ENCODE measurements at regions not wholly inside any gene's neighbourhood (a gene's known extent, or its start where the extent isn't known, plus 50 kb on each side); places are given as distances from the start of the nearest gene placed in this dataset.

DNA sequence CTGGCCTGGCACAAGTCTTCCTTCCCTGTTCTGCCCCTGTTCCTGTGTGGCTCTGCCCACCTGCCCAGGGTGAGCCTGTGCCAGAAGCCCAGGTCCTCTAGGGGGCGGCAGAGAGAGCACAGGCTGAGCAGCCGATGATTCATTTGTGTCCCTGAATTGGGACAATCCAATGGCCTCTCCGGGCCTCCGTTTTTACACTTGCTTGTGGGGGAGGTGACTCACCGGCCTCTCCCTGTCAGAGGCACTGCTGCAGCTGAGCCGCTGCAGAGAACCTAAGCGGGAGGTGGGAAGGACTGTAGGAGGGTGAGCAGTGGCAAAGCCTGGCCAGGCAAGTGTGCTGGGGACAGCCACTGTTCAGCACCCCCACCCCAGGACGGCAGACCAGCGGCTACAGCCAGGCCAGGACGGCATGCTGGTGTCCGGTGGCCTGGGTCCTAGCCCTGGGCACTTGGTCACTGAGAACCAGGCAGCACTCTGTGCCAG, 65.2 kb upstream of the LMO1 start:
- TF ChIP-seq, protein P1, sequence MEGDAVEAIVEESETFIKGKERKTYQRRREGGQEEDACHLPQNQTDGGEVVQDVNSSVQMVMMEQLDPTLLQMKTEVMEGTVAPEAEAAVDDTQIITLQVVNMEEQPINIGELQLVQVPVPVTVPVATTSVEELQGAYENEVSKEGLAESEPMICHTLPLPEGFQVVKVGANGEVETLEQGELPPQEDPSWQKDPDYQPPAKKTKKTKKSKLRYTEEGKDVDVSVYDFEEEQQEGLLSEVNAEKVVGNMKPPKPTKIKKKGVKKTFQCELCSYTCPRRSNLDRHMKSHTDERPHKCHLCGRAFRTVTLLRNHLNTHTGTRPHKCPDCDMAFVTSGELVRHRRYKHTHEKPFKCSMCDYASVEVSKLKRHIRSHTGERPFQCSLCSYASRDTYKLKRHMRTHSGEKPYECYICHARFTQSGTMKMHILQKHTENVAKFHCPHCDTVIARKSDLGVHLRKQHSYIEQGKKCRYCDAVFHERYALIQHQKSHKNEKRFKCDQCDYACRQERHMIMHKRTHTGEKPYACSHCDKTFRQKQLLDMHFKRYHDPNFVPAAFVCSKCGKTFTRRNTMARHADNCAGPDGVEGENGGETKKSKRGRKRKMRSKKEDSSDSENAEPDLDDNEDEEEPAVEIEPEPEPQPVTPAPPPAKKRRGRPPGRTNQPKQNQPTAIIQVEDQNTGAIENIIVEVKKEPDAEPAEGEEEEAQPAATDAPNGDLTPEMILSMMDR (conservative IDR thresholded peaks at IDR 0.05) = peak; percentile 83
- H3K9me3 Mint-ChIP-seq = no peaks in the 10 kb centered on the region
- H3K4me3 Mint-ChIP-seq = peak overlapping the region; percentile 13
- no peak overlapping the region for H3K27ac Mint-ChIP-seq (ENCODE audit: unreplicated experiment)
- DNase-seq (ENCODE audit: low read depth, low spot score) = peak; percentile 87
- no peaks in the 10 kb centered on the region for H3K36me3 Mint-ChIP-seq (ENCODE audit: low read depth)
- H3K4me1 Mint-ChIP-seq = peaks cover 34% of the 10 kb centered on the region
- no peaks in the 10 kb centered on the region for H3K27me3 Mint-ChIP-seq (ENCODE audit: low read depth)

DNA sequence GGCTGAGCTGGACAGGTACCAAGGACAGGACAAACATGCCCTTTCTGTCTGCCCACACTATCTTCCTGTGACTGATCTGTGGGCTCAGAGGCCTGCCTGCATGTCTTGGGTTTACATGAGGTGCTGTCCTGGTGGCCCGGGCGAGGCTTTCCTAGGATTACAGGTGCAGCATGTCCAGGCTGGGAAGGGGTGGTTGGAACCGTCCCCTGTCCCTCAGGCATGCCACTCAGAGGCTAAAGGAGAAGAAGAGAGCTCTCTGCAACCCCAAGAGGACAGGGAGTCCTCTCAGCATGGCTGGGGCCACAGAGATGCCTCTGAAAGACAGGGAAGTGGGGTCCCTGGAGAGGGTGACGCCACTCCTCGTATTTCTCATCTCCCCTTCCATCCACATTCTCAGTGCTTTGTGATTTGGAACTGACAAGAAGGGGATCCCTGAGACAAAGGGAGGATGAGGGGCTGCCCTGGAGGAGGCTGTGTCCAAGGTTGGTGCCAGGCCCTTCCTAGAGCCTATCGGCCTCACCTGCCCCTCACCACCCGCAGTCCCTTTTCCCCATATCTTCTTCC, 64.6 kb upstream of the LMO1 start:
- Mint-ChIP-seq H3K4me1 (peaks cover 28% of the 10 kb centered on the region), H3K36me3 (ENCODE audit: low read depth) (no peaks in the 10 kb centered on the region), H3K4me3 (no peak overlapping the region), H3K27ac (ENCODE audit: unreplicated experiment) (no peak overlapping the region), H3K9me3 (no peaks in the 10 kb centered on the region), H3K27me3 (ENCODE audit: low read depth) (no peaks in the 10 kb centered on the region)
- no peak for DNase-seq (ENCODE audit: low read depth, low spot score)
- TF ChIP-seq, protein P1 (conservative IDR thresholded peaks at IDR 0.05) = no peak

DNA sequence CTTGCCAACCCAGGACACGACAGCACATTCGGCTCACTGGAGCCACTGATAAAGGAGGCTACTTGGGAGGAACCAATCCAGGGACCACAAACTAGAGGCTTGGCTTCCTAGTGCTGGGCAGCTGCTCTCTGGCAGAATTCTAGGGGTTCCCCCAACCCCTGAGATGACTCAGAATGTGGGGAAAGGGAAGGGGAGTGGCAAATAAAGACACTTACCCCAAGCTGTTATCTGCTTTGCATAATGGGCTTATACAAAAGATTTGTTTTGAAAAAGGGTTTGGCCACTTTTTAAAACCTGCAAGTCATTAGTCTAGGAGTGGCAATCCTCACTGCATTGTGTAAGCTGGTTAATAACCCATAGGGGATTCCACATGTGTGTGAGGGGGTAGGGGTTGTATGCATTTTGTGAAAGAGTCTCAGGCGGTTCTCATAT, 64.1 kb upstream of the LMO1 start:
- peaks cover 24% of the 10 kb centered on the region for H3K4me1 Mint-ChIP-seq
- TF ChIP-seq, protein P1 (conservative IDR thresholded peaks at IDR 0.05) = no peak
- H3K36me3 Mint-ChIP-seq (ENCODE audit: low read depth) = no peaks in the 10 kb centered on the region
- no peaks in the 10 kb centered on the region for H3K9me3 Mint-ChIP-seq
- no peaks in the 10 kb centered on the region for H3K27me3 Mint-ChIP-seq (ENCODE audit: low read depth)
- no peak overlapping the region for H3K4me3 Mint-ChIP-seq
- no peak overlapping the region for H3K27ac Mint-ChIP-seq (ENCODE audit: unreplicated experiment)
- DNase-seq (ENCODE audit: low read depth, low spot score) = no peak

DNA sequence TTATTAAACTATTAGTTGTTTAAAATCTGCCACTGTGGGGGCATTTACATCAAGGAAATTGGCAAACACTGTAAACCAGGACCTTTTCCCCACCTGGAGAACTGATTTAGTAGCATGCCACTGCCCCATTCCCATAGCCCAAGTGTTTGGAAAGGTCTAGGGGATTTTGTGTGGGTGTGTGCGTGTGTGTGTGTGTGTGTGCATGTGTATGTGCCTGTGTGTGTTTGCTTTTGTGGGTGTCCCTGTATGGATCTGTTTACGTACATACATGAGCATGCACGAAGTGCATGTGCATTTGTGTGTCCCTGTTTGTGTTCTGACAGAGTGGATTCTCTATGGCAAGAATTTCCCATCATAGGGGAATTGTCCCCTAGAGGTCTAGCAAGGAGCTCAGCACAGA, 62.7 kb upstream of the LMO1 start:
- TF ChIP-seq, protein P1 (conservative IDR thresholded peaks at IDR 0.05) = no peak
- no peak for DNase-seq (ENCODE audit: low read depth, low spot score)
- Mint-ChIP-seq H3K27me3 (ENCODE audit: low read depth) (no peaks in the 10 kb centered on the region), H3K36me3 (ENCODE audit: low read depth) (no peaks in the 10 kb centered on the region), H3K9me3 (no peaks in the 10 kb centered on the region), H3K4me3 (no peak overlapping the region), H3K27ac (ENCODE audit: unreplicated experiment) (no peak overlapping the region), H3K4me1 (peaks cover 20% of the 10 kb centered on the region)

DNA sequence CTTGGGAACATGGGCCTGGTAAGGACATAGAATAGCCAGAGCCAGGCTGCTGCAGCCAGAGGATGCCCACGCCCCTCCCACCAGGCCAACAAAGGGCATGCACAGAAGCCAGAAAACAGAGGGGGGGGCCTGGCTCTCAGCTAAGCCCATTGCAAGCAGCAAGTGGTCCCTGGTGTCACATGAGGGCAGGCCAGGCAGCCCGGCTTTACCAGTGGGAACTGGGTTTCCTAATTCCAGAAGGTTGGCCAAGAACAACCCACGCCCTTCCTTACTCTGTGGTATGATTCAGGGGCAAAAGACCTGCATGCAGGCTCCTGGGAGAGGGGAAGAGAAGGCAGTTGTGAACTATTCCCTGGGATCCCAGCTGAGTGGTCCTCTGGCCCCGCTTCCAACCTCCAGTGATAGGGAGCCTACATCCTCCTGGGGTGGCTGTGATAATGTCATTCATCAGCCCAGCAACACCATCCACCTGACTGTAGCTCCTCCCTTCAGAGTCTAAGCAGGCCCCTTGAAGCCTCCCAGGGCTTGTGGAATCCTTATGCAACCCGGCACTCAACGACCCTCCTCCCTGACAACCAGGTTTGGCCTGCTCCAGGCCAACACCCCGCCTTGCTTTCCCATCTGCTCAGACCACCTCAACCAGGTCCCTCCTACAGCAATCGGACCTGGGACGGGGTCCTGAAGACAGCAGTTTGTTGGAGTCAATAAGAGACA, 62.1 kb upstream of the LMO1 start:
- H3K9me3 Mint-ChIP-seq = no peaks in the 10 kb centered on the region
- H3K27me3 Mint-ChIP-seq (ENCODE audit: low read depth) = no peaks in the 10 kb centered on the region
- DNase-seq (ENCODE audit: low read depth, low spot score) = no peak
- peaks cover 14% of the 10 kb centered on the region for H3K4me1 Mint-ChIP-seq
- H3K4me3 Mint-ChIP-seq = no peak overlapping the region
- TF ChIP-seq, protein P1 (conservative IDR thresholded peaks at IDR 0.05) = no peak
- peak overlapping the region; percentile 78 for H3K27ac Mint-ChIP-seq (ENCODE audit: unreplicated experiment)
- no peaks in the 10 kb centered on the region for H3K36me3 Mint-ChIP-seq (ENCODE audit: low read depth)
